Smooth muscle cell (in vitro differentiated cells): ENCODE measurements at regions not wholly inside any gene's neighbourhood (a gene's known extent, or its start where the extent isn't known, plus 50 kb on each side); places are given as distances from the start of the nearest gene placed in this dataset.

ENCODE experiments used
- DNase-seq: peaks from one replicate; lab custom pipeline; 2025; ENCODE audit not compliant: unreplicated experiment; lab: John Stamatoyannopoulos, UW
- H2AFZ ChIP-seq: fragments of 200-600 bp; sonication (generic); 2 replicates; pipeline ENCODE4 v1.6.0; 2016; ENCODE audit warnings: antibody characterized with exemption, low read depth, mild to moderate bottlenecking
- H3F3A ChIP-seq: fragments of 200-600 bp; sonication (generic); 2 replicates; pipeline ENCODE4 v1.6.0; 2017; ENCODE audit warnings: antibody characterized with exemption, low read depth
- H3K27ac ChIP-seq: fragments of 200-600 bp; sonication (generic); 2 replicates; pipeline ENCODE4 v1.5.1; 2016; ENCODE audit warnings: low read depth, mild to moderate bottlenecking
- H3K27me3 ChIP-seq: fragments of 200-600 bp; sonication (generic); 2 replicates; pipeline ENCODE4 v1.6.1; 2016; ENCODE audit warnings: low read depth, mild to moderate bottlenecking
- H3K36me3 ChIP-seq: fragments of 200-600 bp; sonication (generic); 2 replicates; pipeline ENCODE4 v1.5.1; 2016; ENCODE audit warnings: low read depth
- H3K4me1 ChIP-seq: fragments of 200-600 bp; sonication (generic); 2 replicates; pipeline ENCODE4 v1.5.1; 2016; ENCODE audit warnings: low read depth
- H3K4me2 ChIP-seq: fragments of 200-600 bp; sonication (generic); 2 replicates; pipeline ENCODE4 v1.6.0; 2016; ENCODE audit warnings: mild to moderate bottlenecking
- H3K4me3 ChIP-seq: fragments of 200-600 bp; sonication (generic); 2 replicates; pipeline ENCODE4 v1.5.1; 2016; ENCODE audit warnings: mild to moderate bottlenecking
- H3K79me2 ChIP-seq: fragments of 200-600 bp; sonication (generic); 2 replicates; pipeline ENCODE4 v1.6.0; 2016; ENCODE audit warnings: low read depth, mild to moderate bottlenecking
- H3K9ac ChIP-seq: fragments of 200-600 bp; sonication (generic); 2 replicates; pipeline ENCODE4 v1.6.0; 2016; ENCODE audit warnings: low read depth
- H3K9me3 ChIP-seq: fragments of 200-600 bp; sonication (generic); replicated peaks from 2 replicates; pipeline ENCODE4 v1.5.1; 2016; ENCODE audit warnings: low read depth
- H4K20me1 ChIP-seq: fragments of 200-600 bp; sonication (generic); 2 replicates; pipeline ENCODE4 v1.6.0; 2016; ENCODE audit warnings: low read depth
- CTCF ChIP-seq: fragments of 200-600 bp; sonication (generic); IDR thresholded peaks from 2 replicates; pipeline ENCODE4 v1.5.1; 2017; ENCODE audit warnings: borderline replicate concordance, mild to moderate bottlenecking, antibody characterized with exemption; ENCODE audit not compliant: insufficient read depth, poor library complexity, severe bottlenecking
- WGBS: methylation state at CpG from one replicate; pipeline ENCODE4 v1.1.7; 2016; ENCODE audit warnings: low lambda C conversion rate; 5-methylcytosine and 5-hydroxymethylcytosine counted together

GRCh38 chr5:35470866-35471265 is 146.8 kb upstream of the SPEF2 start:
- DNase-seq, result no peak
- Histone ChIP-seq H3K9ac (no peak overlapping the region), H3F3A (no peaks in the 10 kb centered on the region), H3K4me3 (no peak overlapping the region), H3K4me1 (no peaks in the 10 kb centered on the region), H4K20me1 (no peaks in the 10 kb centered on the region), H3K4me2 (no peak overlapping the region), H3K27me3 (no peaks in the 10 kb centered on the region), H3K9me3 (no peaks in the 10 kb centered on the region), H3K27ac (no peak overlapping the region), H3K79me2 (no peaks in the 10 kb centered on the region), H3K36me3 (no peaks in the 10 kb centered on the region), H2AFZ (no peak overlapping the region)
- no peak for TF ChIP-seq CTCF
- 82% methylated on average over 2 of the region's 2 CpGs for WGBS

- no peak overlapping the region for H3K27ac ChIP-seq
- H3K4me3 ChIP-seq, result no peak overlapping the region
- no peaks in the 10 kb centered on the region for H3K9me3 ChIP-seq
- H3K4me2 ChIP-seq, result no peak overlapping the region
- whole genome bisulfite sequencing, result 96% methylated on average over 4 of the region's 4 CpGs
- H3K9ac ChIP-seq, result no peak overlapping the region
- no peaks in the 10 kb centered on the region for H3K36me3 ChIP-seq
- DNase-seq, result no peak
- H3F3A ChIP-seq, result no peaks in the 10 kb centered on the region
- TF ChIP-seq CTCF, result no peak
- H3K4me1 ChIP-seq, result no peaks in the 10 kb centered on the region
- H3K79me2 ChIP-seq, result no peaks in the 10 kb centered on the region
- H2AFZ ChIP-seq, result no peak overlapping the region
- H4K20me1 ChIP-seq, result no peaks in the 10 kb centered on the region
- H3K27me3 ChIP-seq, result no peaks in the 10 kb centered on the region
These were observed 148.9 kb upstream of the SPEF2 start for GRCh38 chr5:35468811-35469210.

GRCh38 chr5:35466746-35467145 is 150.9 kb upstream of the SPEF2 start:
- Histone ChIP-seq H3K4me1 (no peaks in the 10 kb centered on the region), H4K20me1 (no peaks in the 10 kb centered on the region), H3K4me3 (no peak overlapping the region), H3K27me3 (no peaks in the 10 kb centered on the region), H3K9me3 (no peaks in the 10 kb centered on the region), H2AFZ (no peak overlapping the region), H3K36me3 (no peaks in the 10 kb centered on the region), H3F3A (no peaks in the 10 kb centered on the region), H3K4me2 (no peak overlapping the region), H3K79me2 (no peaks in the 10 kb centered on the region), H3K27ac (no peak overlapping the region), H3K9ac (no peak overlapping the region)
- 91% methylated on average over 5 of the region's 5 CpGs for WGBS
- TF ChIP-seq CTCF, result no peak
- DNase-seq, result no peak

GRCh38 chr5:35464757-35465156 is 152.9 kb upstream of the SPEF2 start:
- DNase-seq, result no peak
- Histone ChIP-seq H3K27ac (no peak overlapping the region), H2AFZ (no peak overlapping the region), H3K4me3 (no peak overlapping the region), H3K9ac (no peak overlapping the region), H3K36me3 (no peaks in the 10 kb centered on the region), H3K79me2 (no peaks in the 10 kb centered on the region), H3F3A (no peaks in the 10 kb centered on the region), H3K9me3 (no peaks in the 10 kb centered on the region), H3K4me2 (no peak overlapping the region), H4K20me1 (no peaks in the 10 kb centered on the region), H3K4me1 (no peaks in the 10 kb centered on the region), H3K27me3 (no peaks in the 10 kb centered on the region)
- 83% methylated on average over 2 of the region's 2 CpGs for WGBS
- no peak for TF ChIP-seq CTCF
